HG03521 (cell line): ENCODE measurements at regions not wholly inside any gene's neighbourhood (a gene's known extent, or its start where the extent isn't known, plus 50 kb on each side); places are given as distances from the start of the nearest gene placed in this dataset.
A peak's percentile ranks its signal among the peaks of the same experiment; 100 is the strongest.

Experiments
- ATAC-seq: cut with Tn5 transposase; IDR thresholded peaks from one replicate; pipeline ENCODE4 v1.9.1; 2021; ENCODE audit warnings: mild to moderate bottlenecking, moderate library complexity; ENCODE audit not compliant: unreplicated experiment

- peak; percentile 51 for ATAC-seq
These were observed 443.8 kb upstream of the GJE1 start for GRCh38 chr6:141688916-141689315.

GRCh38 chr6:141685416-141685815, 447.3 kb upstream of the GJE1 start:
- ATAC-seq = no peak

GRCh38 chr6:141682391-141682790, 450.3 kb upstream of the GJE1 start:
- no peak for ATAC-seq

GRCh38 chr6:141677598-141678211, 455.0 kb upstream of the GJE1 start:
- no peak for ATAC-seq

- ATAC-seq = no peak
These were observed 456.8 kb upstream of the GJE1 start for GRCh38 chr6:141675957-141676356.

GRCh38 chr6:141669141-141669540, 463.6 kb upstream of the GJE1 start:
- ATAC-seq = no peak

- ATAC-seq = no peak
These were observed 465.0 kb upstream of the GJE1 start for GRCh38 chr6:141667580-141668309.

GRCh38 chr6:141666187-141666586, 466.5 kb upstream of the GJE1 start:
- ATAC-seq = no peak

- no peak for ATAC-seq
These were observed 468.0 kb upstream of the GJE1 start for GRCh38 chr6:141664744-141665143.

- no peak for ATAC-seq
These were observed 473.1 kb upstream of the GJE1 start for GRCh38 chr6:141659582-141659981.

GRCh38 chr6:141658696-141659095, 474.0 kb upstream of the GJE1 start:
- no peak for ATAC-seq

GRCh38 chr6:141657812-141658211, 474.9 kb upstream of the GJE1 start:
- ATAC-seq = no peak

- no peak for ATAC-seq
These were observed 479.1 kb upstream of the GJE1 start for GRCh38 chr6:141653590-141653989.

GRCh38 chr6:141641951-141642350, 490.8 kb upstream of the GJE1 start:
- no peak for ATAC-seq

GRCh38 chr6:141641406-141641805, 491.3 kb upstream of the GJE1 start:
- no peak for ATAC-seq

- no peak for ATAC-seq
These were observed 497.1 kb upstream of the GJE1 start for GRCh38 chr6:141635621-141636020.

- ATAC-seq = no peak
These were observed 498.5 kb upstream of the GJE1 start for GRCh38 chr6:141634269-141634668.

GRCh38 chr6:141624301-141624700, 508.4 kb upstream of the GJE1 start:
- ATAC-seq = no peak

- no peak for ATAC-seq
These were observed 514.5 kb upstream of the GJE1 start for GRCh38 chr6:141618180-141618581.

- ATAC-seq = no peak
These were observed 522.0 kb upstream of the GJE1 start for GRCh38 chr6:141610741-141611140.

GRCh38 chr6:141607956-141608355, 524.8 kb upstream of the GJE1 start:
- ATAC-seq = no peak

GRCh38 chr6:141598487-141598886, 534.2 kb upstream of the GJE1 start:
- no peak for ATAC-seq

- no peak for ATAC-seq
These were observed 537.9 kb upstream of the GJE1 start for GRCh38 chr6:141594874-141595273.
